HEK293 (cell line): ENCODE measurements at regions not wholly inside any gene's neighbourhood (a gene's known extent, or its start where the extent isn't known, plus 50 kb on each side); places are given as distances from the start of the nearest gene placed in this dataset.

Source experiments
- CTCF ChIA-PET: fragments of 350-600 bp; formaldehyde crosslinking; extraction: SDS; loops from one replicate; lab custom pipeline; 2021; ENCODE audit warnings: antibody characterized with exemption; lab: Yijun Ruan, JAX
- POLR2A ChIA-PET: fragments of 300-600 bp; formaldehyde crosslinking; extraction: SDS; loops from one replicate; lab custom pipeline; 2020; ENCODE audit warnings: antibody characterized with exemption, inconsistent platforms; lab: Yijun Ruan, JAX
- H3K27ac ChIP-seq: fragments of 200-500 bp; sonication (Bioruptor generic); 2 replicates; pipeline ENCODE4 v1.5.1; 2014; ENCODE audit warnings: low read depth, low read length, control low read depth, inconsistent platforms; ENCODE audit errors: extremely low read depth
- H3K36me3 ChIP-seq, 2 experiments: fragments of 200-500 bp in 1 of 2; sonication (Bioruptor generic) in 1 of 2; 1 replicate in 1 of 2; 2 replicates in 1 of 2; pipeline ENCODE4 v1.5.1; 2014 to 2017; ENCODE audit warnings: inconsistent platforms in 2 of 2, low read length in 2 of 2; ENCODE audit not compliant: control insufficient read depth in 2 of 2, insufficient read depth in 1 of 2
- H3K4me1 ChIP-seq: fragments of 200-500 bp; sonication (Bioruptor generic); 2 replicates; pipeline ENCODE4 v1.5.1; 2014; ENCODE audit warnings: mild to moderate bottlenecking, low read length, inconsistent platforms; ENCODE audit not compliant: control insufficient read depth, insufficient read depth
- H3K4me3 ChIP-seq: 2 replicates; pipeline ENCODE4 v1.5.1; 2011; ENCODE audit warnings: low read depth, mild to moderate bottlenecking, control low read depth, low read length, moderate library complexity
- H3K9me3 ChIP-seq: fragments of 200-500 bp; sonication (Bioruptor generic); 2 replicates; pipeline ENCODE4 v1.5.1; 2014; ENCODE audit warnings: low read depth, low read length, inconsistent platforms; ENCODE audit not compliant: control insufficient read depth, insufficient read depth
- MZF1 ChIP-seq: fragments of 450-650 bp; formaldehyde crosslinking; IDR thresholded peaks from 2 replicates; pipeline ENCODE4 v1.5.1; 2017; ENCODE audit warnings: missing biosample characterization, missing genetic modification characterization, borderline replicate concordance
- SCRT2 ChIP-seq: fragments of 450-650 bp; formaldehyde crosslinking; IDR thresholded peaks from 2 replicates; pipeline ENCODE4 v1.5.1; 2016; ENCODE audit warnings: missing biosample characterization, missing genetic modification characterization
- YY1 ChIP-seq: fragments of 450-650 bp; formaldehyde crosslinking; IDR thresholded peaks from 2 replicates; pipeline ENCODE4 v1.5.1; 2018; ENCODE audit warnings: missing biosample characterization, missing genetic modification characterization
- ZBTB1 ChIP-seq: fragments of 450-650 bp; formaldehyde crosslinking; IDR thresholded peaks from 2 replicates; pipeline ENCODE4 v1.5.1; 2016; ENCODE audit warnings: missing biosample characterization, missing genetic modification characterization
- ZBTB21 ChIP-seq: fragments of 450-650 bp; formaldehyde crosslinking; IDR thresholded peaks from 2 replicates; pipeline ENCODE4 v1.5.1; 2017; ENCODE audit warnings: missing biosample characterization, missing genetic modification characterization
- ZFP69B ChIP-seq: fragments of 450-650 bp; formaldehyde crosslinking; IDR thresholded peaks from 2 replicates; pipeline ENCODE4 v1.5.1; 2016; ENCODE audit warnings: missing biosample characterization, missing genetic modification characterization
- ZNF132 ChIP-seq: fragments of 450-650 bp; formaldehyde crosslinking; IDR thresholded peaks from 2 replicates; pipeline ENCODE4 v1.5.1; 2017; ENCODE audit warnings: missing biosample characterization, missing genetic modification characterization, borderline replicate concordance
- ZNF157 ChIP-seq: fragments of 450-650 bp; formaldehyde crosslinking; IDR thresholded peaks from 2 replicates; pipeline ENCODE4 v1.5.1; 2016; ENCODE audit warnings: missing biosample characterization, missing genetic modification characterization
- ZNF16 ChIP-seq: fragments of 450-650 bp; formaldehyde crosslinking; IDR thresholded peaks from 2 replicates; pipeline ENCODE4 v1.5.1; 2016; ENCODE audit warnings: low read depth, missing biosample characterization, missing genetic modification characterization
- ZNF169 ChIP-seq: fragments of 450-650 bp; formaldehyde crosslinking; IDR thresholded peaks from 2 replicates; pipeline ENCODE4 v1.5.1; 2016; ENCODE audit warnings: missing biosample characterization, missing genetic modification characterization
- ZNF202 ChIP-seq: fragments of 450-650 bp; formaldehyde crosslinking; IDR thresholded peaks from 2 replicates; pipeline ENCODE4 v1.5.1; 2016; ENCODE audit warnings: missing biosample characterization, missing genetic modification characterization, borderline replicate concordance
- ZNF221 ChIP-seq: fragments of 450-650 bp; formaldehyde crosslinking; IDR thresholded peaks from 2 replicates; pipeline ENCODE4 v1.5.1; 2017; ENCODE audit warnings: missing biosample characterization, missing genetic modification characterization, borderline replicate concordance
- ZNF274 ChIP-seq, 2 experiments: fragments of 200-500 bp in 1 of 2; fragments of 450-650 bp in 1 of 2; sonication (Bioruptor generic) in 1 of 2; formaldehyde crosslinking in 1 of 2; IDR thresholded peaks; 2 replicates each; pipeline versions ENCODE4 v1.5.1 to v1.6.1; 2014 to 2016; ENCODE audit warnings: borderline replicate concordance in 1 of 2, inconsistent platforms in 1 of 2, low read length in 1 of 2, missing biosample characterization in 1 of 2, missing genetic modification characterization in 1 of 2
- ZNF530 ChIP-seq: fragments of 450-650 bp; formaldehyde crosslinking; IDR thresholded peaks from 2 replicates; pipeline ENCODE4 v1.5.1; 2016; ENCODE audit warnings: low read depth, missing biosample characterization, missing genetic modification characterization
- ZNF561 ChIP-seq: fragments of 450-650 bp; IDR thresholded peaks from 2 replicates; pipeline ENCODE4 v1.5.1; 2018; ENCODE audit warnings: missing biosample characterization, missing genetic modification characterization, borderline replicate concordance
- ZNF596 ChIP-seq: fragments of 450-650 bp; IDR thresholded peaks from 2 replicates; pipeline ENCODE4 v1.5.0; 2018; ENCODE audit warnings: missing biosample characterization, mild to moderate bottlenecking, missing genetic modification characterization, moderate library complexity
- ZNF600 ChIP-seq: fragments of 450-650 bp; formaldehyde crosslinking; IDR thresholded peaks from 2 replicates; pipeline ENCODE4 v1.5.1; 2016; ENCODE audit warnings: missing biosample characterization, missing genetic modification characterization
- ZNF658 ChIP-seq: fragments of 450-650 bp; formaldehyde crosslinking; IDR thresholded peaks from 2 replicates; pipeline ENCODE4; 2016; ENCODE audit warnings: missing biosample characterization, missing genetic modification characterization
- ZNF677 ChIP-seq: fragments of 450-650 bp; IDR thresholded peaks from 2 replicates; pipeline ENCODE4 v1.5.0; 2018; ENCODE audit warnings: missing biosample characterization, mild to moderate bottlenecking, missing genetic modification characterization, moderate library complexity
- ZNF791 ChIP-seq: fragments of 450-650 bp; formaldehyde crosslinking; IDR thresholded peaks from 2 replicates; pipeline ENCODE4 v1.5.1; 2016; ENCODE audit warnings: missing biosample characterization, missing genetic modification characterization
- TF ChIP-seq, protein P1 (sequence below): fragments of 450-650 bp; formaldehyde crosslinking; IDR thresholded peaks from 2 replicates; pipeline ENCODE4 v1.5.1; 2017; ENCODE audit warnings: missing biosample characterization, missing genetic modification characterization
- TF ChIP-seq, protein P2 (sequence below): fragments of 450-650 bp; formaldehyde crosslinking; IDR thresholded peaks from 2 replicates; pipeline ENCODE4 v1.5.1; 2017; ENCODE audit warnings: missing biosample characterization, missing genetic modification characterization
- TF ChIP-seq, protein P3 (sequence below): fragments of 450-650 bp; formaldehyde crosslinking; conservative IDR thresholded peaks from 2 replicates; pipeline ENCODE4 v1.5.1; 2016; ENCODE audit warnings: low read depth, missing biosample characterization, missing genetic modification characterization

DNA sequence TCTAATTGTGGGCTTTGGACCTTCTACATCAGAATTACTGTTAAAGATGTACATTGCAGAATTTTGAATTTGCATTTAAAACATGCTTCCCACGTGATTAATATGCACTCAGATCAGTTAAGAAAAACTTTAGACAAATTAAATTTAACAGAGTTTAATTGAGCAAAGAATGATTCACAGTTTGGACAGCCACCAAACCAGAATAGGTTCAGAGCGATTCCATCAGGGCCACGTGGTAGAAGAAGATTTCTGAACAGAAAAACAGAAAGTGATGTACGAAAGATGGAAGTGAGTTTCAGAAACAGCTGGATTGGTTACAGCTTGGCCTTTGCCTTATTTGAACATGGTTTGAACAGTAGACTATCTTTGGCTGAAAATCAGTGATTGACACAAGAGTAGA lies 704.2 kb upstream of the MAP3K7 start:
- no peak overlapping the region for H3K4me3 ChIP-seq
- TF ChIP-seq ZNF132 (no peak), MZF1 (tag by site-specific recombination) (no peak), ZBTB1 (tag by site-specific recombination) (no peak), ZNF791 (tag by site-specific recombination) (no peak), YY1 (tag by site-specific recombination) (no peak), ZNF596 (tag by site-specific recombination) (no peak), ZNF561 (no peak), ZBTB21 (no peak), ZNF202 (tag by site-specific recombination) (no peak), ZNF530 (tag by site-specific recombination) (no peak), ZNF157 (no peak), ZNF16 (tag by site-specific recombination) (no peak)
- TF ChIP-seq, protein P1, sequence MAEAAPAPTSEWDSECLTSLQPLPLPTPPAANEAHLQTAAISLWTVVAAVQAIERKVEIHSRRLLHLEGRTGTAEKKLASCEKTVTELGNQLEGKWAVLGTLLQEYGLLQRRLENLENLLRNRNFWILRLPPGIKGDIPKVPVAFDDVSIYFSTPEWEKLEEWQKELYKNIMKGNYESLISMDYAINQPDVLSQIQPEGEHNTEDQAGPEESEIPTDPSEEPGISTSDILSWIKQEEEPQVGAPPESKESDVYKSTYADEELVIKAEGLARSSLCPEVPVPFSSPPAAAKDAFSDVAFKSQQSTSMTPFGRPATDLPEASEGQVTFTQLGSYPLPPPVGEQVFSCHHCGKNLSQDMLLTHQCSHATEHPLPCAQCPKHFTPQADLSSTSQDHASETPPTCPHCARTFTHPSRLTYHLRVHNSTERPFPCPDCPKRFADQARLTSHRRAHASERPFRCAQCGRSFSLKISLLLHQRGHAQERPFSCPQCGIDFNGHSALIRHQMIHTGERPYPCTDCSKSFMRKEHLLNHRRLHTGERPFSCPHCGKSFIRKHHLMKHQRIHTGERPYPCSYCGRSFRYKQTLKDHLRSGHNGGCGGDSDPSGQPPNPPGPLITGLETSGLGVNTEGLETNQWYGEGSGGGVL: no peak
- no peaks in the 10 kb centered on the region for H3K36me3 ChIP-seq
- H3K9me3 ChIP-seq: no peaks in the 10 kb centered on the region
- no peak overlapping the region for H3K27ac ChIP-seq
- H3K4me1 ChIP-seq: no peaks in the 10 kb centered on the region
- CTCF ChIA-PET: interaction anchor here (1.1 kb wide), 1 partner anchor 15 kb away, joined by 4 read pairs; no protein-coding TSS in a partner anchor
- POLR2A ChIA-PET: no interaction called here

DNA sequence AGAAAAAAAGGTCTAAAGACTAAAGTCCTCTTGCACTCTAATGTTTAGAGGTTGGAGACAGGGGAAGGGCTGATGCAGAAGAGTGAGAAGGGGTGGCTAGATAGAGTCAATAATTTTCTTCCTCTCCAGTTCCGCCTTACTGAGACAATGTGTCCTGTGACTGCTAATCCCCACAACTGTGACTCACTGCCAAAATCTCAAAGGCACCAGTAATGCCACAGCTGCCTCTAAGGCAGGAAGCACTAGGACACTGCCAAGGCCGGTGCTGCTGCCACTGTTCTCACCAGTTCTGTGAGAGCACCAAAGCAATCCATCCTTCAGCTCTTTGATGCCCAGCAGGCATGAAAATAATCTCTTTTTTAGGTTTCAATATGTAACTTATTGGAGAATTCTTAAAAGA lies 701.9 kb upstream of the MAP3K7 start:
- Histone ChIP-seq H3K27ac (no peak overlapping the region), H3K4me1 (no peaks in the 10 kb centered on the region), H3K9me3 (no peaks in the 10 kb centered on the region), H3K4me3 (no peak overlapping the region), H3K36me3 (no peaks in the 10 kb centered on the region)
- ChIA-PET POLR2A (no interaction called here), CTCF (interaction anchor here (0.6 kb wide), 1 partner anchor 644 kb away, joined by 3 read pairs; no protein-coding TSS in a partner anchor)
- TF ChIP-seq SCRT2 (tag by site-specific recombination): no peak
- TF ChIP-seq, protein P2, sequence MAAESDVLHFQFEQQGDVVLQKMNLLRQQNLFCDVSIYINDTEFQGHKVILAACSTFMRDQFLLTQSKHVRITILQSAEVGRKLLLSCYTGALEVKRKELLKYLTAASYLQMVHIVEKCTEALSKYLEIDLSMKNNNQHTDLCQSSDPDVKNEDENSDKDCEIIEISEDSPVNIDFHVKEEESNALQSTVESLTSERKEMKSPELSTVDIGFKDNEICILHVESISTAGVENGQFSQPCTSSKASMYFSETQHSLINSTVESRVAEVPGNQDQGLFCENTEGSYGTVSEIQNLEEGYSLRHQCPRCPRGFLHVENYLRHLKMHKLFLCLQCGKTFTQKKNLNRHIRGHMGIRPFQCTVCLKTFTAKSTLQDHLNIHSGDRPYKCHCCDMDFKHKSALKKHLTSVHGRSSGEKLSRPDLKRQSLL (tag by site-specific recombination): no peak
- TF ChIP-seq ZNF677 (tag by site-specific recombination): no peak
- TF ChIP-seq ZNF600 (tag by site-specific recombination): no peak
- TF ChIP-seq ZNF221: no peak
- TF ChIP-seq ZFP69B: no peak
- TF ChIP-seq ZNF274 (IDR thresholded peaks at IDR 0.05; ENCODE audit: low read length): no peak
- no peak for TF ChIP-seq ZNF274 (tag by site-specific recombination; IDR thresholded peaks at IDR 0.05; ENCODE audit: borderline replicate concordance)
- no peak for TF ChIP-seq ZNF658
- TF ChIP-seq, protein P3, sequence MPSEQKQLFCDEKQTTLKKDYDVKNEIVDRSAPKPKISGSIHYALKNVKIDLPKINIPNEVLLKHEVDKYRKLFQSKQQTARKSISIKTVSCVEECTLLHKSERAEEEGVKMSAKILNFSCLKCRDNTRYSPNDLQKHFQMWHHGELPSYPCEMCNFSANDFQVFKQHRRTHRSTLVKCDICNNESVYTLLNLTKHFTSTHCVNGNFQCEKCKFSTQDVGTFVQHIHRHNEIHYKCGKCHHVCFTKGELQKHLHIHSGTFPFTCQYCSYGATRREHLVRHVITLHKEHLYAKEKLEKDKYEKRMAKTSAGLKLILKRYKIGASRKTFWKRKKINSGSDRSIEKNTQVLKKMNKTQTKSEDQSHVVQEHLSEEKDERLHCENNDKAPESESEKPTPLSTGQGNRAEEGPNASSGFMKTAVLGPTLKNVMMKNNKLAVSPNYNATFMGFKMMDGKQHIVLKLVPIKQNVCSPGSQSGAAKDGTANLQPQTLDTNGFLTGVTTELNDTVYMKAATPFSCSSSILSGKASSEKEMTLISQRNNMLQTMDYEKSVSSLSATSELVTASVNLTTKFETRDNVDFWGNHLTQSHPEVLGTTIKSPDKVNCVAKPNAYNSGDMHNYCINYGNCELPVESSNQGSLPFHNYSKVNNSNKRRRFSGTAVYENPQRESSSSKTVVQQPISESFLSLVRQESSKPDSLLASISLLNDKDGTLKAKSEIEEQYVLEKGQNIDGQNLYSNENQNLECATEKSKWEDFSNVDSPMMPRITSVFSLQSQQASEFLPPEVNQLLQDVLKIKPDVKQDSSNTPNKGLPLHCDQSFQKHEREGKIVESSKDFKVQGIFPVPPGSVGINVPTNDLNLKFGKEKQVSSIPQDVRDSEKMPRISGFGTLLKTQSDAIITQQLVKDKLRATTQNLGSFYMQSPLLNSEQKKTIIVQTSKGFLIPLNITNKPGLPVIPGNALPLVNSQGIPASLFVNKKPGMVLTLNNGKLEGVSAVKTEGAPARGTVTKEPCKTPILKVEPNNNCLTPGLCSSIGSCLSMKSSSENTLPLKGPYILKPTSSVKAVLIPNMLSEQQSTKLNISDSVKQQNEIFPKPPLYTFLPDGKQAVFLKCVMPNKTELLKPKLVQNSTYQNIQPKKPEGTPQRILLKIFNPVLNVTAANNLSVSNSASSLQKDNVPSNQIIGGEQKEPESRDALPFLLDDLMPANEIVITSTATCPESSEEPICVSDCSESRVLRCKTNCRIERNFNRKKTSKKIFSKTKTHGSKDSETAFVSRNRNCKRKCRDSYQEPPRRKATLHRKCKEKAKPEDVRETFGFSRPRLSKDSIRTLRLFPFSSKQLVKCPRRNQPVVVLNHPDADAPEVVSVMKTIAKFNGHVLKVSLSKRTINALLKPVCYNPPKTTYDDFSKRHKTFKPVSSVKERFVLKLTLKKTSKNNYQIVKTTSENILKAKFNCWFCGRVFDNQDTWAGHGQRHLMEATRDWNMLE (tag by site-specific recombination): no peak
- no peak for TF ChIP-seq ZNF169 (tag by site-specific recombination)
